AG09309 (cell line): ENCODE measurements at regions not wholly inside any gene's neighbourhood (a gene's known extent, or its start where the extent isn't known, plus 50 kb on each side); places are given as distances from the start of the nearest gene placed in this dataset.
"Not testable (repeated sequence)": the region's sequence is repeated elsewhere in the genome, so short reads cannot be mapped to it uniquely, and the experiment has no call there.

ENCODE experiments used
- DNase-seq: peaks from one replicate; pipeline ENCODE4 v3.0.0-alpha.2; 2010; ENCODE audit warnings: low read depth
- H3K4me3 ChIP-seq: 2 replicates; pipeline ENCODE4 v1.5.1; 2011; ENCODE audit warnings: mild to moderate bottlenecking, low read depth, low read length, moderate library complexity; ENCODE audit not compliant: control insufficient read depth
- CTCF ChIP-seq: IDR thresholded peaks from 2 replicates; pipeline ENCODE4 v1.5.1; 2011; ENCODE audit warnings: mild to moderate bottlenecking, low read depth, low read length, inconsistent platforms; ENCODE audit not compliant: insufficient read depth, control insufficient read depth; ENCODE audit errors: missing control alignments

GRCh38 chr7:152504367-152504766 lies 68.6 kb upstream of the KMT2C start:
- no peak overlapping the region for H3K4me3 ChIP-seq
- DNase-seq: no peak
- no peak for TF ChIP-seq CTCF

GRCh38 chr7:152502813-152503790 lies 67.3 kb upstream of the KMT2C start:
- TF ChIP-seq CTCF: no peak
- no peak for DNase-seq
- H3K4me3 ChIP-seq: no peak overlapping the region

GRCh38 chr7:152501506-152501905 lies 65.7 kb upstream of the KMT2C start:
- TF ChIP-seq CTCF: no peak
- H3K4me3 ChIP-seq: no peak overlapping the region
- no peak for DNase-seq

GRCh38 chr7:152499969-152500368 lies 64.2 kb upstream of the KMT2C start:
- H3K4me3 ChIP-seq, DNase-seq: not testable (repeated sequence)

- DNase-seq: no peak
- H3K4me3 ChIP-seq: no peak overlapping the region
- TF ChIP-seq CTCF: no peak
These were observed 60.1 kb upstream of the KMT2C start for GRCh38 chr7:152495867-152496266.

GRCh38 chr7:152492952-152493351 lies 57.1 kb upstream of the KMT2C start:
- DNase-seq: no peak
- no peak for TF ChIP-seq CTCF
- no peak overlapping the region for H3K4me3 ChIP-seq

GRCh38 chr7:152489044-152489443 lies 53.2 kb upstream of the KMT2C start:
- H3K4me3 ChIP-seq: no peak overlapping the region
- TF ChIP-seq CTCF: no peak
- no peak for DNase-seq
